ENCODE measurements at regions not wholly inside any gene's neighbourhood (a gene's known extent, or its start where the extent isn't known, plus 50 kb on each side); places are given as distances from the start of the nearest gene placed in this dataset.

DNA sequence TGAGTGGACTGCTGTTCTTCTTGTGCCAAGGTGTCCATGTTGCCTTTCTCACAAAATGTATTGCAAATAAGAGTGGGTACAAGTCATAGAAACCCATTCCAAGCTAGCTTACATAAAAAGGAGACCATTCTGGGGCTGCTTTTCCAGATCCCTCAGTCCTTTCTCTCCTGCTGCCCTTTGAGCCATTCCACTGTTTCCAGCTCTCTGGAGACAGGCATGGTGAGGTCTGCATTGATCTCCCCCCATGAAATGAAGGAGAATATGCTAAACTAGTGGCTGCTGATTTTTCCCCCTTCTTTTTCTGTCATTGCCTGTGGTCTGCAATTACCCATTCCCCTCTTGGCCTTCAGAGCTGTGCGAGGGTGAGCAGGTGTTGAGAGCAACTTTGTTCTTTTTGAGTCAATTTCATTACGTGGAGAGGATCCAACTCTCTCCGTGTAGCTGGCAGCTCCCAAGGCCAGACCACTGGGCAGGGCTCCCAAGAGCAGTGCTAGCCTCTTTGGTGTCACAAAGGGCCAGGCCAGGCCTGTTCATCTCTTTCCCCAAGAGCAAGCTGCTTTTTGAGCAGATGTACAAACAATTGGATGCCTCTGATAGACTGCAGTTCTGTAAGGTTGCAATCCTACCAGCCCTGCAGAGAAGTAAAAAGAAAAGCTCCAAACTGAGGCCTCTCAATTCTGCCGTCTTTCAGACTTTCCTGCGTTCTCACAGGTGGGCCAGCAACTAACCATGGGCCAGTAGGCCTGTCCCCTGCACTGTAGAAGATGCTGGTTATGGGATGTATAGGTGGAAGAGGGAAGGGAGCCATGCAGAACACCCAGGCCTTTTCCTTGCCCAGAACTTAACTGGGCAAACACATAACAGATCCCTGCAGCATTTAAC is 96.1 kb upstream of the ARMC2 start:
- DNase-seq (ENCODE audit: low spot score), result no peak

DNA sequence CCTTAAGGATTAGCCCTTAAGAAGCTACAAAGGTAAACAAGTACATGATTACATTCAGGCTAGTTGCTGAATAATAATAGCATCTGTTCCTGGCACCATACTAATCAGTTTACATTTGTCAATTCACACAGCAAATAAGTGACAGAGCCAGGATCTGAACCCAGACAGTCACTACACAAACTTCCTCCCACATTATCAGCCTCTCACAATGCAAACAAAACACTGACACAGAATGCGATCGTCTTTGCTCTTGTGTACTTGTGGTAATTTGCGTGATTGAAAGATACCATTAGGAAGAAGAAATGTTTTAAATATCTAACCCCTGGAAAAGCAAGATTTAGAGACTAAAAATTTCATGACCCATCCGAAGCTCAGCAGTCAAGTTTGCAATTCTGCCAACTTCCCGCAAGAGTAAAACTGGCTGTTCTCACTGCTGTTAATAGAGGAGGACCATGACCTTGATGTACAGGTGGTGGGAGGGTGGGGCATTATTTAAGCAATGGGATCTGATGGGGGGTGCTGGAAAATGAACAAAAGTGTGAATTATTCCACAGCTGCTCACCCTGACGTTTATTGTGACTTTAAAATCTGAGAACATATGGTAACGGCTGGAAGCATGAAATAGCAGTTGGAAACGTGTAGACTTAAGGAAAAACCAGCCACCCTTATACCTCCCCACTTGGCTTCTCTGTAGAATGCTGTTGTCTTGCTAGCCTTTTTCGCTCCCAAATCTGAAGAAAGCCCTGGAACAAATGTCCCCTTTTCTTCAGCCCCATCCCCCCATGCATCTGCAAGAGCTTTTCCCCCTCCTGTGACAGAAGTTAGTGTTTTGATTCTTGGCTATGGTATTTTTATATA is 95.3 kb upstream of the ARMC2 start:
- DNase-seq (ENCODE audit: low spot score), result no peak

DNA sequence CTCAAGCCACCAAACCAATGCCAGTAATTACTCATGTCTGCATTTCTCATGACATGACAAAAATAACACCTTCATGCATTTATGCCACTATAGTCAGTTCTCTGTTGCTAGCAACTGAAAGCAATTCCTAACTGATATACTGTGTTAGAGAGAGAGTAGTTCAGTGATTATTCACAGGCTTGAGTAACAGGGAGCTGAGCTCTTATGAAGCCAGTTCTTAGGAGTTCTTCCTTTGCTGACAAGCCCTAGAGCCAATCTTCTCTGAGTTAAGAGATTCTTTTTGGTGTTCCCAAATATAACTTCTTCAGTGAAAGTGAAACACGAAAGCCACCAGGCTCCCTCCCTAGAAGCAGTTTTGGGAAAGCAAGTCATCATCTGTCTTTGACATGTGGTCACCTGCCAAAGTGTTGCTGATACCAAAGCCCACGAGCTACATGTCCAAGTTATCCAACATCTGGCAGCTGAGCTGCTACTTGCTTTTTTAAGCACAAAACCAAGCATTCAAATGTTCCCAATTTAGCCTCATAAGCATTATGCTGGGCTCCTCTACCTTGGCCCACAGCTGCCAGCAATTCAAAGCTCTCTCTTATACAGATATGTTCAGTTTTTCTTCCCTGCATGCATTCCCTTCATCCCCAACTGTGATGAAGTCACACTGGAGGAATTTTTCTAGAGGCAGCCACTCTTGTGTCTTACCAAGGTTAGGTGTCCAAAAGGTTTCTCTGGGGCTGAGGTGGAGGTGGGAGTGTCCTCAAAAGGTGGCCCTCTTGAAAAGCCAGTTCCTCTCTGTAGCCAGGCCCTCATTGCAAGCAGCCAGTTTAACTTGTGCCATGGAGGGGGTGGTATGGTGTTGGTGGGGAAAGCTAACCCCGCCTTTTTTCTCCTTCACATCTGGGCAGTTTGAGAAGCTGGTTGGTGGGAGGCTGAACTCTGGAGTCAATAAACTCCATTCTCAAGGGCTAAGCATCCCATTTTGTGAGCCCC is 92.7 kb upstream of the ARMC2 start:
- peak; percentile 62 for DNase-seq (ENCODE audit: low spot score)

DNA sequence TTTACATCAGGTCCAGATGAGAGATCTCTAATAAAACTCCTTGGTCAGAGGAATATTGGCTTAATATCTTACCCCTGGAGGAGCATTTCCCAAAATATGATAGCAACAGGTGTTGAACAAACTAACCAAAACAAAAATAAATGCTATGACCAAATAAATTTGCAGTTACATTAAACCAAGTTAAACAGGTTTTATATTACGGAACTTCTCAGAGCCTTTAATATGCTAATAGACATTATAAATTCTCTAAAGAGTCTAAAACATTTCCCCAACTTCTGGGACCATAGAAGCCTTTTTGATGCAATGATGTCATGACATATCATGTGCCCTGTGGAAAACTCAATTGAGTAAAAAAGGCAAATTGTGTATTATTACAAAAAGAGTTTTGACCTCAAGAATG is 90.9 kb upstream of the ARMC2 start:
- DNase-seq (ENCODE audit: low spot score), result no peak

DNA sequence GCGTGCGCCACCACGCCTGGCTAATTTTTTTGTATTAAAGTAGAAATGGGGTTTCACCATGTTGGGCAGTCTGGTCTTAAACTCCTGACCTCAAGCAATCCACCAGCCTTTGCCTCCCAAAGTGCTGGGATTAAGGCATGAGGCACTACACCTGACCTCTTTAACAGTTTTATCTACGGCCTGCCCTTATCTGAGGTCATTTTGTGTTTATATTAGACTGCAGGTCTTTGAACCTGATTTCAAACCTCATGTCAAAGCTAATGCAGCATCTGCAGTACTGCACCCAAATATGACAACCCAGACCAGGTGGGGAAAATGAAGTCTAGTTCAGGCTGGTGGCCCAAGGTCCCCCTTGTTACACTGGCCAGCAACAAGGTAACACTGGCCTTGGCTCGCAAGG is 89.3 kb upstream of the ARMC2 start:
- no peak for DNase-seq (ENCODE audit: low spot score)

DNA sequence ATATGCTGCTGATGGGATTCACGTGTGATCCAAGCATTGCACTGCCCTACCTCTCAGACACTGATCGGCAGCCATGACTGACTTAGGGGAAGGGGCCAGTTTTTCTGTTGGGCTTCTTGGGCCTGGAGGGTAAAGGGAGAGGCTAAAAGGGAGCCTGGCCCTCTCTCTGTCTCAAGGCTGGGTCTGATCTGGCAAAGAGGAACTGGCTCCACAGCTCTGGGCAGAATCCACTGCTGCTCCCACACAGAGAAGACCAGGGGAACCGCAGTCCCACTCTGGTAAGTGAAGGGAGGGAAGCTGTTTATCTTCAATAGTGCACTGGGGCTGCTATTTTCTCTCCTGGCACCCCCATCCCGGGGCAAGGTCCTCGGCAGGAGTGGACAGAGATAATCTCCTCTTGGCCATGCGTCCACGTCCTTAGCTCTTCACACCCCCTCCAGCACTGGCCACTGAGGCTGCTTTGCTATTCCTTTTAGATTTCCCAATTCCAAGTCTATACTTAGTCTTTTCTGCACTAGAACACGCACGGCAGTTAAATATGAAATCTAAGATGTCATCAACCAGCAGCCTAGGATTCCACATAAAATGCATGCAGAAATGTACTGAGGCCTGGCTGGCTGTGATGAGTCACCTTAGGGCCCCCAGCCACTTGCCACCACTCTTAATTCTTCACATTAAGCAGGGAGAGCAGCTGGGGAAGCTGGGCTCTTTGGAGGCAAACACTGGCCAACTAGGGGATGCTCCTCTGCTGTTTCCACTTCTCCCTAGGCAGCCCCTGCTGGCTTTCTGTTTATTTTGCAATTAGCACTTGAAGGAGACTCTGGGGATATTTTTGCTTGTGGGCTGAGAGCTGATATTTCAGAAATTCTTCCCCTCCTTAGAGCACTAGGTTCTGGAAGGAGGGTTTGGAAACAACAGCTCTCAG is 87.8 kb upstream of the ARMC2 start:
- DNase-seq (ENCODE audit: low spot score), result no peak

DNA sequence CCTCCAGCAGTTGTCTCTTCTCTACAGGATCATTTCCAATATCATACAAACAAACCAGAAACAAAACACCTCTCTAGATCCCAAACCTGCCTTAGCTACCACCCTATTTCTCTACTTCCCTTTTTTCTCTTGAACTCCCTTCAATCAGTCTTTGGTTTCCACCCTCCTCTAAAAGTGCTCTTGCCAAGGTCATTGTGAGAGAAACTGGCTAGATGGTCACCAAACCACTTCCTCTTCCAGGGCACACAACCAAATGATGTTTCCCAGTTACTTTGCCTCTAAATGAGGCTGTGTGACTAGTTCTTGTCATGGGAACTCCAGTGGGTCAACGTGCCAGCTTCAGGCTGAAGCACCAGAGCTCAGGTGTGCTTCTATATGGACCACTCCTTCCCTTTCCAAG is 85.8 kb upstream of the ARMC2 start:
- DNase-seq (ENCODE audit: low spot score), result no peak

DNA sequence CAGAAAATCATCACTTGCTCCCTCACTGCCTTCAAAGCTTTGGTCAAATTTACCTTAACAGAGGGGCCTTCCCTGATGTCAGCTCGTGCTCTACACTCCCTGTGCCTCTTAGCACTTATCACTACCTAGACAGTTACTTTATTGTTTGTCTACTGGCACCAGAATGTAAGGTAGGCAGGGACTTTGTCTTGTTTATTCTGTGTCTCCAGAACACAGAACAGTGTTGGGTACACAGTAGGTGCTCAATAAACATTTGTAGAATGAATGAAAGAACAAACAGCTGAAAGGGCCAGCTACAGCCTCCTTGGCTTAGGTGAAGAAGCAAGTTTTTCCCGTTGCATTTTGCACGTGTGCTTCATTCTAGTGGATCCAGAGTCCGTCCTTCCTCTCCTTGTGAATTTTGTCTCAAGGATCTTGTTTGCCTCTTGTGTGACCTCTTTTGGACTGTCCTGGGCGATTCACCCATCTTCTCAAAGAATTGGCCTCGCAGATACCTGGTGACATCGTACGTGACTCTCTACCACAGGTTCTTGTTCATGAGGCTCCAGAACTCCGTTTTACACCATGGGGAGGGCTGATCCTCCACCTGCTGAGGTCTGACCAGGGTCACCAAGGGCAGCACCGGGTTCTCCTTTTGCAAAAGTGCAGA is 84.2 kb upstream of the ARMC2 start:
- DNase-seq (ENCODE audit: low spot score), result no peak

DNA sequence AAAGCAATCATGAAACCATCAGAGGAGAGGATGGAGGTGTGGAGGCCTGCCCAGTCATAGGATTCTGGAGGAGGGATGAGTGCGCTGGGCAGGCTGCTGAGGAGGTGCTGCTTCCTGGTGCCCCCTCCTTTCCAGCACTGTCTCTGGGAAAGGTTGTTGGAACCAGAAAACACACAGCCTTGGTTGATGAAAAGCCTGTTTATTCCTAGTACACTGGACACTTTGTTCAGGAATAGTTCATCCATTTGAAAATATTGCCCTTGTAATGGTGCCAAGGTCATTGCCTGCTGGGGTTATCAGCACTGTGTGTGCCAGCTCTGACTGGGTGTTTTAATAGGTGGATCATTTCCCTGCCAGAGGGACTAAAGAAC is 83.7 kb upstream of the ARMC2 start:
- DNase-seq (ENCODE audit: low spot score), result no peak

DNA sequence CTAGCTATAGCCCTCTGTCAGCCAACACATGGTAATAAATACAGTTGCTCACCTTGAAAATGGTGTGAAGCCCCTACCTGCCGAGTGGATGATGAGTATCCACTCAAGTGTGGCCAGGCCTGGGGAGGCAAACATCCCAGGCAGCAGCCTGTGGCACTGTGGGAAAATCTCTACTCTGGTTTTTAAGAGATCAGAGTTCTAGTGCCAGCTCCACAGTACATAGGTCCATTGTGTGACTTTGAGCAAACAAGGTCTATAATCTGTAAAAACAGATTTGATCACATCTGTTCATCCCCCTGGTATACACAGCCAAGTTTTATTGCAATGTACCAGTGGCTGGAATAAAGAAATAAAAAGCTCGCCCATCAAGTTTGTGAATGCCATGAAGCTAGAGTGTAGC is 82.7 kb upstream of the ARMC2 start:
- no peak for DNase-seq (ENCODE audit: low spot score)

DNA sequence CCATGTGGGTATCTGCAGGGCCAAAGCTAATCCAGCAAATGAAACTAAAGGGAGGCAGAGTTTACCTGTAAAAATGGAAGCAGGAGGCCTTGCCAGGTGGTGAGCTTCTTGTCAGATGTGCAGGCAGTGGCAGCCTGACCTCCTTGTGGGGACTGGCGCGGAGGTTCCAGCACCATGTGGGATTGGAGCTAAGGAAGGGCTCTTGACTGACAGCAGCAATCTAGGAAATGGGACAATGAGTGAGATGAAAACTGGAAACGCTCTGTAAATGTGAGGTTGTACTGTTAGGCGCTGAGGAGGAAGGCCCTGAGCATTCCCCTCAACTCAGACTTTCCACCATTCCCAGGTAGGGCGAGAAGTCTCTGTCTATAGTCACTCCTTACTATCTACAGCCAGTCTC is 81.8 kb upstream of the ARMC2 start:
- no peak for DNase-seq (ENCODE audit: low spot score)

DNA sequence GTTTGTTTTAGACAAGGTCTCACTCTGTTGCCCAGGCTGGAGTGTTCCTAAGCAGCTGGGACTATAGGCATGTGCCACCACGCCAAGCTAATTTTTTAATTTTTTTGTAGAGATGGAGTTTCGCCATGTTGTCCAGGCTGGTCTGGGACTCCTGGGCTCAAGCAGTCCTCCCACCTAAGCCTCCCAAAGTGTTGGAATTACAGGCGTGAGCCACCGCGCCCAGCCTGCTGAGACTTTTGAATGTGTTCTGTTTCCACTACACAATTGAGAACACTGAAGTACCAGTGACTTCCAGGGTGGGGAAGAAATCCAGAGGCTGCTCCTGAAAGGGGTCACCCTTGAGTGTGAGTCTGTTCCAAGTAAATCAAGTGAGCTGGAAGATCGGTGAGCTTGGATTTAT is 81.3 kb upstream of the ARMC2 start:
- DNase-seq (ENCODE audit: low spot score), result no peak

DNA sequence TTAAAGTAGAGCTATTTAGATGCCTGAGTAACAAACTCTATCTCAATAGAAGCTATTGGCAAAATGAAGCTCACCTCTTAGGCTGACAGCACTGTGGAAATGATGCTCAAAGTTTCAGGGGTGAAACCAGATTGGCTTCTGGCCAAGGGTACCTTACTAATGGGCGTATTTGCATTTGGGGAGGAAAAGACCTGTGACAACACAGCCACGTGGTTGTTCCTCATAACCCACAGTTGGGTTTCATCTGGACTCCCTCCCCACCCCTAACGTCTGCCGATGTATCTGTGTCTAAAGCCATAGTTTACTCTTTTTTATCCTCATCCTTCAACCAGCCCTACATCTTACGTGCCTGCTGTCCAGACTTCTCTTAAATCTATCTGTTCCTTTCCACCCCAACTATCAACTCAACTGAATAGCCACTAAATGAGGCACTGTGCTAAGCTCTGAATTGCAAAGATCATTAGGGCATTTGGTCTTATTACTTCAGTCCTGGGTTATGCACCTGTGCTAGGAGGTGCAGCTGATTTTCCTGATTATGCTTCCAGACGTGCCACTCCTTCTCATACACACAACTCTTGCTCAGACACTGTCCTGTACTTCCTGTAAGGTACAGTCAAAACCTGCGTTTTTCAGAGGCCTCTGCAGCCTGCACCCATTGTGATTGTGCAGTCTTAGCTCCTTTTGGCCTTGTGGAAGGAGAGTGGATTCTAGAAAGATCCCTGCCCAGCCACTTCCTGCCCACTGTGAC is 80.6 kb upstream of the ARMC2 start:
- DNase-seq (ENCODE audit: low spot score), result no peak

DNA sequence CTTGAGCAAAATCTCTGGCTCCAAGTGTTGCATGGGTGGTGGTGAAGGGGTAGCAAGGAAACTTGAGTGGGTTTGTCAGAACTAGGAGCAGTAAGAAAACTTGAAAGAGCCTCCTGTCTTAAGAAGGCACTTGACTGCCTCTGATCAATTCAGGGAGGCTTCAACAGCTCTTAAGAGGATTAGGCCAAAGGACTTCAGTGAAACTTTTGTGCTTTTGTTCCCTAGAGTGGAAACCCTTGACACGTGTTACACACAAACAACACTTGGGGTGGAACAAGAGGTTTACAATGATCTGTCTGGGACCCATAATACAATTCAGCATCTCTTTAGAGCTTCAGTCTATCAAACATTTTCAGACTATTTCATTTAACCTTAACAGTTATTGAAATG is 80.1 kb upstream of the ARMC2 start:
- no peak for DNase-seq (ENCODE audit: low spot score)

DNA sequence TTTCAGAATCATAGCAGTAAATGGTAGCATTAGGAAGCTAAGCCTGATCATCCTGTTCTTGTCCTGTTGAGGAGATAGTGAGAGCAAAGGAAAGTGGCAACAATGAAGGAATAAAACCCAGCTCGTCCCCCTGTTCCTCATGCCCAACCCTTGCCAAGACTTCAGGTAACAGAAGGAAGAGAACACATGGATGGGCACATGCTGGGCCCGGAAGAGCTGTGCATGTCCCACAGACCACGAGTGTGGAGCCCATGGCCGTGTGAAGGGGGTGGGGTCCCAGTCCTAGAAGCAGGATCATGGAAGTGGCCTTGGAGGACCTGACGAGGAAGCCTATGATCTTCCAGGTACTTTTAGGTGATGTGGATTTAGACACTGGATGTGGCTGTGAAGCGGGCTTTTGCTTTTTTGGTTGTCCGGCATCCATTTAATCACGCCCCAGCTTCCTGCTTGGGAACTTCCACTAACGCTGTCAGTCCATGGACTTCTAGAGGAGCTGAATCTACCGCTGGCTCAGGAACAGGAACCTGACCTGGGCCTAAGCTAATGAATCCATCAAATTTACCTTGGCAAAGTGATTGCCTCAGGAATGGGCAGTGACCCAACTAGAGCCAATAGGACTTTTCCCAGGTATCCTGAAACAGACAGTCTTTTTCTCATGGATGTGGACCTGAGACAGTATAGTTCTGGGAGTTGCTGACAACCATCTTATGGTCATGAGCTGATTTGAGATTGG is 79.3 kb upstream of the ARMC2 start:
- no peak for DNase-seq (ENCODE audit: low spot score)

DNA sequence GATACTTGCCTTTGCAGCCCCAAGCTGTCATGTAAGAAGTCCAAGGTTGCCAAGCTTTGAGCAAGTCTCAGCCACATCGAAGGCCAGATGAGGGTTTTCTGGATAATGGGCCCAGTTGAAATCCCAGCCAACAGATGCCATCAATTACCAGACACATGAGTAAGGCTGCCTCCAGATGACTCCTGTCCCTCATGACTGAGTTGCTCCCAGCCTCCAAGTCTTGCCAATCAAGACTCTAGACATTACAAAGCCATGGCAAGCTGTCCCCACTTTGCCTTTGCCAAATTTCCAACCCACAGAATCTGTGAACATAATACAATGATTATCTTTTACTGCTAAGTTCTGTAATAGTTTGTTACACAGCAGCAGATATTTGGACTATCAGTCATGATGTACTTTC is 76.8 kb upstream of the ARMC2 start:
- peak; percentile 71 for DNase-seq (ENCODE audit: low spot score)

DNA sequence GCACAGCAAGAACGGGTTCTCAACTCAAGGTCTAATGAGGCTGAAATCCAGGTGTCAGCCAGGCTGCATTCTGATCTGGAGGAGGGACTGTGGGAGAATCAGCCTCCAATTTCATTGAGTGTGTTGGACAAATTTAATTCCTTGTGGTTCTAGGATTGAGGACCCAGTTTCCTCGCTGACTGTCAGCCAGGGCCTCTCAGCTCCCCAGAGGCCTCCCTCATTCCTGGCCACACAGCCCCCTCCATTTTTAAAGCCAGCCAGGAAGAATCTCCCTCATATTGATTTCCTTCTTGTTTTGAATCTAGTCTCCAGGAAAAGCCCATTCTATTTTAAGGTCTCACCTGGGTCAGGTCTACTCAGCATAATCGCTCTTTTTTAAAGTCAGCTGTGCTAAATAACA is 73.7 kb upstream of the ARMC2 start:
- DNase-seq (ENCODE audit: low spot score), result no peak

DNA sequence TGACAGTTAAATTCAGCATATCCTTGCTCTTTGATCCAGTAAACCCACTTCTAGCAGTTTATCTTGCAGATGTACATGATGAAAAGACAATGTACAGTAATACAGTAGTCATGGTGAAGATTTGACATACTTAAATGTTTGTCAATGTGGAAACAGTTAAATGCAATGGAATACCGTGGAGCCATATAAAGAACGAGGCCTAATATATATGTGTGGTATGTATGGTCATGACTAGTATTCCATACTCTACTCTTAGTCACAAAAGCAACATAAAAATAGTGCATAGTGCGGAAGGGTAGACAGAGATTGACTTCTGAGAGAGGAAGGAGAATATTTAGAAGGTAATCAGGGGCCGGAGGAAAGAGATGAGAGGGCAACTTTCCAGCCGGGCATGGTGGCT is 70.7 kb upstream of the ARMC2 start:
- no peak for DNase-seq (ENCODE audit: low spot score)
